Esophagus mucosa (tissue), 1 donor: ENCODE measurements at regions not wholly inside any gene's neighbourhood (a gene's known extent, or its start where the extent isn't known, plus 50 kb on each side); places are given as distances from the start of the nearest gene placed in this dataset.
A peak's percentile ranks its signal among the peaks of the same experiment; 100 is the strongest.

Experiments
- ATAC-seq: fragments of 200-7000 bp; cut with Tn5 transposase; one replicate; pipeline ENCODE4 v1.9.1; 2020
- donor health status: DM: yes; HTN: yes; CAD: no.

DNA sequence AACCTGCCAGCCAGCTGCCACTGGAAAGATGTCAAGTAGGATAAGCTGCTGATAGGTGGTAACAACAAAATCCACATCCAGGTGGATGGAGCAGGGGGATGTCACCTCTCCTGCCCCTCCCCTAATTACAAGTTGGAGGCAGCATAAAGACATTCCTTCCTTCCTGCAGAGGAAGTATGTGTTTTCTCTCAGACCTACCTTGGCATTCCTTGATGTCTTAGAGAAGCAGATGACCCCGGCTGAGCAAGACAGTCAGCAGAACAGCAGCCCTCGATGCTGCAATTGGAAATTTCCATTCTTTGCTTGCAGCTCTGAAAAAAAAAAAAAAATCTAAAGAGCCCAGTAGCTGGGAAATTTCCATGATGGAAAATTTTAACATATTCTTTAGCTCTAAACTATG lies 137.5 kb upstream of the MKLN1 start:
- no peak for ATAC-seq

GRCh38 chr7:131190581-131190980 lies 137.1 kb upstream of the MKLN1 start:
- no peak for ATAC-seq

DNA sequence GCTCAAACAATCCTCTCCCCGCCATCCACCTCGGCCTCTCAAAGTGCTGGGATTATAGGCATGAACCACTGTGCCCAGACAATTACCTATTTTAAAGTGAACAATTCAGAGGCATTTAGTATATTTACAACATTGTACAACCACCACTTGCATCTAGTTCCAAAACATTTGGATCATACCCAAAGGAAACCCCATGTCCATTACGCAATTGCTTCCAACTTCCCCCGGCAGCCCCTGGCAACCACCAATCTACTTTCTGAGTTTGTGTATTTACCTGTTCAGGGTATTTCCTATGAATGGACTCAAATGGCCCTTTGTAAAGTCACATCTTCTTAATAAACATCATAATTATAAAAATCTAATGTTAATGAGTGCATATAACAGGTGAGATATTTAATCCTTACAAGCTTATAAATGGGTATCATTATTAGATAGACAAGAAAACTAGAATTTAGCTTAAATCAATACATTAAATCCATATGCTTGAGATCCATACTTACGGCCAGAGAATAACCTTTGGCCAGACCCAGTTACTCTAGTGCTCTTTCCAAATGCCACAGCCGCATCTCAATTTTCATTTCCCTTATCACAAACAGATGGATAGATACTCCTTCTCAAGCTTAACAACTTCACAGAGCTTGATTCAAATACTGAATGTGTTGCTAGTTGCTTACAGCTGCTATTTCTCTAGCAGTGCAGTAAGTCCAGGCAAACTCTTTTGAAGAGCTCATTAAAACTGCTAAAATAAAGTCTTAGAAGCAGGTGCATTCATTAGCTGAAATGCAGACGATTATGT lies 133.4 kb upstream of the MKLN1 start:
- ATAC-seq, result no peak

DNA sequence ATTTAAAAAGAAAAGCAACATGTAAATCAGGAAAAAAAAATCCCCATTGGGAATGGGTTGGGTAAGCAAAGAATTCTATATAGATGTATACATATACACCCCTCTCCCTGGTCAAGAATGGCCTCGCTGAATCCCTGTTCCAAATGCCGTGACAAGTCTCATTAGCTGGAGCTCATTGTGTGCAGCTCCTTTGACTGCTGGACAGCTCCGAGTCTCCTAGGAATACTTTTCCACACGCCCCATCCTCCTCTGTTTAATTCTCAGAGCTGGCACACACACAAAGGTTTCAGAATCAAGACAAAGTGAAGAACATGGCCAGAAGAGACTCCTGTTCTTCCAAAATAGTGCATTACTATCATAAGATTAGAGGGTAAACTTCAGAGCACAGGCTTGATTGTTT lies 130.9 kb upstream of the MKLN1 start:
- no peak for ATAC-seq

DNA sequence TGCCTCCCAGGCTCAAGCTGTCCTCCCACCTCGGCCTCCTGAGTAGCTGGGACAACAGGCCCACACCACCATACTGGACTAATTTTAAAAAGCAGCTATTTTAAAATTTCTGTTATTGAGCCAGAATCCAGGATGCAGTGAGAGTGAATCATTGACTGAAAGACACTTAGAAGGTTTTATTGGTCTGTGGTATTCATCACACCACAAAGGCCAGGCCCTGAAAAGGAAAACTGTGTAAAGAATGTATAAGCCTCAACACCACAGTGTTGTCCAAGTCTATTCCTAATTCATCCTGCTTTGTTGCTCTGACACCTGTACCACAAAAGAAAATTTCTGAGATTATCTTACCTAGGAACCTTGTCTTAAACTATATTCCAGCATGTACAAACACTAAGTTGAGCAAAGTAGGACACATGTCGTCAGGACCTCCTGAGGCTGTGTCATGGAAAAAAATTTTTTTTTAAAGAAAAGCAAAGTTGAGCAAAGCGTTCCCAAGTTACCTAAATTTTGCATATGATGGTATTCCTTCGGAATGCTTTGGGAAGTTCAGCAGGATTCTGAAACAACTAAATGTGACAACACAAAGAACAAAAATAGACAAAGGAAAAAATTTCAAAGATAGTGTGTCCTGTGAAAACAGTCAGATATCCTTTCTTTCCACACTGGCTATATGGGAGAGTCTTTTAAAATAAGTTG lies 129.6 kb upstream of the MKLN1 start:
- ATAC-seq, result no peak

DNA sequence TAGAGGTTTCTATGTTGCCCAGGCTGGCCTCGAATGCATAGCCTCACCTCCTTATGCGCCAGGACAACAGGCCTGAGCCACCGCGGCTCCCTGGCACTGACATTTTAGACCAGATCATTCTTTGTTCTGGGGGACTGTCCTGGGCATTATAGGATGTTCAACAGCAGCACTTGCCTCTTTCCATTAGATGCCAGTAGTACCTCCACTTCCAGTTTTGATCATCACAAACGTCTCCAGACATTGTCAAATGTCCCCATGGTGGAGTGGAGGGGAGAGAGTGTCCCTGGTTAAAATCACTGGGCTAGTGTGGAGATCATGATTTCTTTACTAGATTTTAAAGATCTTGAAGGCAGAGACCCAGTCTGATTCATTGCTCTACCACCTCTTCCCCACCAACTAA lies 125.2 kb upstream of the MKLN1 start:
- no peak for ATAC-seq

DNA sequence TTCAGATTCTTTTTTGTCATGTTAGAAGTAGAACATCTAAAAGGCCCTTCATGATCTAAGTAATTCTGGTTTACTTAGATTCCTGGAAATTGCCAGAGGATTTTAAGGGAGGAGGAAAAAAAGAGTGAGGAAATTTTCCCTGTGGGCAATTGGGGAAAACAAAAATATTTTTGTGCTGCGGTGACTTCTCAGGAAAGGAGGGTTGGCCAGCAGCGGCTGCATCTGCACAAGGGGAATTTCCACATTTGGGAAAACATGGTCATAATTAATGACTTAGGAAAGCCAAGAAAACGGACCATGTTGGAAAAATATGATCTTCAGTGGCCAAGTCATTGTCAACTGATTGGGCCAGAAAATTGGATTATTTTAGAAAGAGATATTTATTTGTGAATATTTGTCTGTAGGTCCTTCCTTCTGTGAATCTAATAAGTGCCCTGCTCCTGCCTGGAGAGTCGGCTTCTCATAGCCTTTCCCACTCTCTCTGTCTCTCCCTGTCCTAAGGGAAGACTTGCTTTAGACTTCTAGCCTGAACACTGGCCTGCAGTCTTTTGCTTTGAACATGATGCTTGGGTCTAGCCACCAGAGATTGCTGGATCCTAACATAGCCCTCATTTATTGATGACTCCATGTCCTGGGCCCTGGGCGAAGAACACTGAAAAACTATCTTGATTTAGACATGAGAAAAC lies 124.2 kb upstream of the MKLN1 start:
- no peak for ATAC-seq

- no peak for ATAC-seq
Measured at GRCh38 chr7:131208777-131209176, 118.9 kb upstream of the MKLN1 start.

GRCh38 chr7:131210618-131211017 lies 117.1 kb upstream of the MKLN1 start:
- ATAC-seq, result no peak

DNA sequence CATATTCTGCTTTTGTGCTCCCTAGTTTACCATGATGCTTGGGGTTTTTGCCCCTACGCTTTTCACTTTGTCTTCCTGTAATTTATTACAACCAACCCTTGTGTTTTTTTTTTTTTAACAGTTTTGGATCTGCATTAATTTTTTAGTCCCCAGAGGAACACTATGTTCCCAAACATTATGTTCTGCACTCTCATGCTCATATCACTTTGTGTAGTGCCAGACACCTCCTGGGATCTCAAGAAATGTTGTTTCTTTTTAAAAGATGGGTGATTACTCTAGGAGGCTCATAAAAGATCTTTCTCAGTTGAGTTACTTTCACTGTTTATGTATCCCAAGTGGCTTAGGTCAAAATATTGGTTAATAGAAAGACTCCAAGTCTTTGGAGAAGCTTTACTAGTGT lies 116.2 kb upstream of the MKLN1 start:
- ATAC-seq, result no peak

- ATAC-seq, result no peak
Measured at GRCh38 chr7:131212114-131212513, 115.6 kb upstream of the MKLN1 start.

DNA sequence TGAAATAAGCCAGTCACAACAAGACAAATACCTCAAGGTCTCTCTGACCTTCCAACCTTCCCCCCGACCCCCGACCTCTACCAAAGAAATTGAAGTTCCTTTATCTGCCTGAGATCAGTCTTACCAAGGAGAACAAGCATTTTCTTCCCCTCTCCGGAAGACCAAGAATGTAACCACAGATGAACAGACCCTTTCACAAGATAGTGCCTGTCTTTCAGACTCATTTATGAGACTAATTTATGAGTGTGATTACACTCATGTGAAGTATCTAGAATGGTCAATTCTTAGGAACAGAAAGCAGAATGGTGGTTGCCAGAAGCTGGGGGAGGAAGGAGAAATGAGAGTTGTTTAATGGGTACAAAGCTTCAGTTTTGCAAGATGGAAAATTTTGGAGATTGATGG lies 108.9 kb upstream of the MKLN1 start:
- ATAC-seq, result no peak

- ATAC-seq, result peak; percentile 48
Measured at GRCh38 chr7:131219312-131220041, 108.2 kb upstream of the MKLN1 start.

DNA sequence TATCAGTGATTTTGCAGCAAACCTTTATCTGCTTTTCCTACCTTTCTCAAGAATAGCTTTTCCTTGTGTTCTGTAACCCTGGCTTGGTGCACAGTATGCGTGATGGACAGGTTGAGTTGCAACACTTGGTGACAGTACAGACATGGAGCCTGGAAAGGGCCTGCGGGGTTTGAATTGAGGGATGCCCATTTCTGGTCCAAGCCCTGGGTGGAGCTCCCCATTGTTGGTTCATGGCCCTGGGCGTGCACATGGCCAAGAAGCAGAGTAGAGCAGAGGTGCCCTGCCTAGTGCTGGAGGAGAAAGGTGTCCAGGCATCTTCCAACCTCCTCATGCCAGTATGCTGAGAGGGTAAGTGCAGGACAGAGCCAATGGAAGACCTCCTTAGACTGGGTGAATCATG lies 106.6 kb upstream of the MKLN1 start:
- no peak for ATAC-seq

DNA sequence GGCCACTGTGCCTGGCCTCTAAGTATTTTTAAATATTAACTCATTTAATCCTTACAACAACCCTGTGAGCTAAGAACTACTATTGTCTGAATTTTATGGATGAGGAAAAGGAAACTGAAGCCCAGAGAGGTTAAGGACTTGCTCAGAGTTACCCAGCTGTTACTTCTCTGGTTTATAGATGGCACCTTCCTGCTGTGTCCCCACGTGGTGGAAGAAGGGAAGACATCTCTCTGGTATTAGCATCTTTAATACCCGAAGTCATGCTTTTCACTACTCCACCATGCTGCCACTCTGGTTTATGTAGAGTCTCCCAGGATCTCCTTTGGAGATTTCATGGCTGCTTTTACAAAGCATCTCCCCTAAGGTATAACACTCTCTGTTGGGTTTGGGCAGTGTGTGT lies 105.5 kb upstream of the MKLN1 start:
- ATAC-seq, result no peak

GRCh38 chr7:131223151-131223550 lies 104.5 kb upstream of the MKLN1 start:
- ATAC-seq, result no peak

DNA sequence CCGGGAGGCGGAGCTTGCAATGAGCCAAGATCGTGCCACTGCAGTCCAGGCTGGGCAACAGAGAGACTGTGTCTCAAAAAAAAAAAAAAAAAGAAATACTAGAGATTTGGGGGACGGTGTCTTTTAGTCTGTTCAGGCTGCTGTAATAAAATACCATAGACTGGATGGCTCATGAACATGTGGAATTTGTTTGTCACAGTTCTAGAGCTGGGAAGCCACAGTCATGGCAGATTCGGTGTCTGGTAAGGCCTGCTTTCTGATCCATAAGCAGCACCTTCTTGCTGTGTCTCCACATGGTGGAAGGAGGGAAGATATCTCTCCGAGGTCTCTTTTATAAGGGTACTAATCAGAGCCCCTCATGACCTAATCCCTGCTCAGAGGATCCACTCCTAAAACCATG lies 102.7 kb upstream of the MKLN1 start:
- no peak for ATAC-seq

- ATAC-seq, result peak; percentile 68
Measured at GRCh38 chr7:131225619-131226513, 101.8 kb upstream of the MKLN1 start.

GRCh38 chr7:131226514-131226865 lies 101.2 kb upstream of the MKLN1 start:
- no peak for ATAC-seq

DNA sequence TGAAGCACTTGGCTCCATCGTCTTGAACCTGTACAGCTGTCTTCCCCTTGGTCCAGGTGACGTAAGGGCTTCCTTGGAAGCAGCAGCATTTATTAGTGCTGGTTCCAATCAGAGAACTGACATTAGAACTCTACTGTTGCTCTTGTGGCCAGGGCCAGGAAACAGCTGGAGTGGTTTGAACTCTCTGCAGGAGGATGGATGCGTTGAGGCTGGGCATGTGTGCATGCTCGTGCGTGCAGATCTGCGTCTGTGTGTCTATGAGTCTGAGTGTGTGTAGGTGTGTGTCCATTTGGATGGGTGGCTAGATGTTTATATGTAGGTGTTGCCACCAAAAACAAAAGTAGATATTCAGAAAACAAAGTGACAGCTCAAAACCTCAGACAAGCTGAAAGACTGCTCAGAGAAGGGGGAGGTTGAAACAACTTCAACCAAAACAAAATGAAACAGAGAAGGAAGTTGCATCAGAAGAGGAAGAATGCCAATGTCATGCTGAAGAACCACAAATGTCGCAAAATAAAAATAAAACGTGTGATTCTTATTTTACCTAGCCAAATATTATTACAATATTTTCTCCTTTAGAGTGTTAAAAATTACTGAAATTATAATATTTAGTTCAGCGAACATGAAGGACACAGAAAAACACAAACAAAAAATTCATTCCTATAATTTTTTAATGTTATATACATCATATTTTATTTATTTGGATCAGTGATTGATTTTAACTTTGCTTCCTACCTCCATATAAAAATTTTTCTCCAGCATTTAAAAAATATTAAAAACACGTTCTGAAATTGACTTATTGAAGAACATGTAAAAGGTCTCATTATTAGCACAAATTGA lies 96.1 kb upstream of the MKLN1 start:
- peak; percentile 52 for ATAC-seq

DNA sequence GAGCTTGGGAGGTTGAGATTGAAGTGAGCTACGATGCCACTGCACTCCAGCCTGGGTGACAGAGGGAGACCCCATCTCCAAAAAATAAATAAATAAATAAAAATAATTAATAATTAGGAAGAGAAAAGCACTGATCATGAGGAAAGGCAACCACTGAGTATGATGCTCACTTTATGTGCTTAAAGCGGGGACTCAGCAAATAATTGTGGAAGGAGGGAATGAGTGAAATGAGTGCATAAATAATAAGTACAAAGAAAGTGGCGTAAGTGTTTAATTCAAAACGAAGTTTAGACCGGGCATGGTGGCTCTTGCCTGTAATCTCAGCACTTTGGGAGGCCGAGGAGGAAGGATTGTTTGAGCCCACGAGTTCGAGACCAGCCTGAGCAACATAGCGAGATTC lies 94.9 kb upstream of the MKLN1 start:
- no peak for ATAC-seq
